Skeletal muscle tissue (tissue), 3 donors: ENCODE measurements at regions not wholly inside any gene's neighbourhood (a gene's known extent, or its start where the extent isn't known, plus 50 kb on each side); places are given as distances from the start of the nearest gene placed in this dataset.

Experiments
- H3K27ac ChIP-seq: one replicate; pipeline ENCODE4 v1.7.0; 2013; ENCODE audit warnings: mild to moderate bottlenecking, low read depth, low read length, inconsistent platforms
- H3K27me3 ChIP-seq, 3 donors: one replicate each; pipeline ENCODE4 v1.7.0; 2013; ENCODE audit warnings: low read length in 3 of 3; ENCODE audit not compliant: control insufficient read depth in 3 of 3, insufficient read depth in 3 of 3
- H3K36me3 ChIP-seq, 3 donors: one replicate each; pipeline ENCODE4 v1.7.0; 2013; ENCODE audit warnings: low read length in 3 of 3; ENCODE audit not compliant: control insufficient read depth in 3 of 3, insufficient read depth in 3 of 3
- H3K4me1 ChIP-seq, 3 donors: one replicate each; pipeline ENCODE4 v1.7.0; 2013; ENCODE audit warnings: low read length in 3 of 3, mild to moderate bottlenecking in 3 of 3; ENCODE audit not compliant: control insufficient read depth in 3 of 3, insufficient read depth in 3 of 3
- H3K4me3 ChIP-seq, 3 donors: one replicate each; pipeline ENCODE4 v1.7.0; 2013; ENCODE audit warnings: low read length in 3 of 3
- H3K9ac ChIP-seq, 3 donors: one replicate each; pipeline ENCODE4 v1.7.0; 2013; ENCODE audit warnings: low read length in 3 of 3, mild to moderate bottlenecking in 3 of 3, moderate library complexity in 2 of 3, low read depth in 1 of 3
- H3K9me3 ChIP-seq, 3 donors: one replicate each; pipeline ENCODE4 v1.7.0; 2013; ENCODE audit warnings: low read length in 3 of 3; ENCODE audit not compliant: control insufficient read depth in 3 of 3
- donor health status: Osteomylitis.

- no peak overlapping the region for H3K4me3 ChIP-seq
- peaks cover 10 to 13% (median 12%) of the 10 kb centered on the region in 3 donors for H3K4me1 ChIP-seq
- H3K27me3 ChIP-seq, result no peaks in the 10 kb centered on the region
- no peaks in the 10 kb centered on the region for H3K36me3 ChIP-seq
- H3K27ac ChIP-seq, result peak overlapping the region; percentile 55
- H3K9me3 ChIP-seq, result no peaks in the 10 kb centered on the region
- no peak overlapping the region for H3K9ac ChIP-seq
Measured at GRCh38 chr11:100630898-100631297, 56.2 kb upstream of the ARHGAP42 start.

- Histone ChIP-seq H3K27me3 (no peaks in the 10 kb centered on the region), H3K36me3 (no peaks in the 10 kb centered on the region), H3K9ac (no peak overlapping the region), H3K27ac (peak overlapping the region; percentile 55), H3K4me1 (peaks cover 10 to 13% (median 12%) of the 10 kb centered on the region in 3 donors), H3K4me3 (no peak overlapping the region), H3K9me3 (no peaks in the 10 kb centered on the region)
Measured at GRCh38 chr11:100631316-100631715, 55.8 kb upstream of the ARHGAP42 start.

GRCh38 chr11:100632941-100633452, 54.1 kb upstream of the ARHGAP42 start:
- peaks cover 10 to 13% (median 12%) of the 10 kb centered on the region in 3 donors for H3K4me1 ChIP-seq
- peak overlapping the region in 2 of 3 donors; percentile 49 to 58 for H3K4me3 ChIP-seq
- no peak overlapping the region for H3K9ac ChIP-seq
- H3K27ac ChIP-seq, result peak overlapping the region; percentile 83
- no peaks in the 10 kb centered on the region for H3K36me3 ChIP-seq
- no peaks in the 10 kb centered on the region for H3K9me3 ChIP-seq
- H3K27me3 ChIP-seq, result no peaks in the 10 kb centered on the region

GRCh38 chr11:100635194-100635593, 51.9 kb upstream of the ARHGAP42 start:
- Histone ChIP-seq H3K36me3 (no peaks in the 10 kb centered on the region), H3K4me1 (peaks cover 10 to 13% (median 10%) of the 10 kb centered on the region in 3 donors), H3K9me3 (no peaks in the 10 kb centered on the region), H3K9ac (no peak overlapping the region), H3K27ac (no peak overlapping the region), H3K4me3 (no peak overlapping the region), H3K27me3 (no peaks in the 10 kb centered on the region)

GRCh38 chr11:100636536-100636935, 50.6 kb upstream of the ARHGAP42 start:
- Histone ChIP-seq H3K9ac (no peak overlapping the region), H3K4me1 (peaks cover 8 to 10% (median 10%) of the 10 kb centered on the region in 3 donors), H3K9me3 (no peaks in the 10 kb centered on the region), H3K4me3 (no peak overlapping the region), H3K27me3 (no peaks in the 10 kb centered on the region), H3K36me3 (no peaks in the 10 kb centered on the region), H3K27ac (no peak overlapping the region)
